ENCODE measurements at regions not wholly inside any gene's neighbourhood (a gene's known extent, or its start where the extent isn't known, plus 50 kb on each side); places are given as distances from the start of the nearest gene placed in this dataset.

- no peak overlapping the region for H3K9ac ChIP-seq
- peak; percentile 28 for DNase-seq
- no peaks in the 10 kb centered on the region for H3K79me2 ChIP-seq (ENCODE audit: insufficient read depth)
- H3K4me3 ChIP-seq = 0 out of 2 replicates have a peak overlapping the region, but pooled peaks have one; percentile 13
- no peaks in the 10 kb centered on the region for H3K27me3 ChIP-seq (replicated peaks; ENCODE audit: insufficient read depth)
- in situ Hi-C loops (cut with MboI) = no loop called here
- no peak for TF ChIP-seq EZH2 (IDR thresholded peaks at IDR 0.05; ENCODE audit: insufficient read depth, poor library complexity, severe bottlenecking)
- no peak for TF ChIP-seq EZH2phosphoT487 (IDR thresholded peaks at IDR 0.05; ENCODE audit: insufficient read depth, low read depth)
- no peaks in the 10 kb centered on the region for H3K36me3 ChIP-seq (ENCODE audit: low read depth)
- peak overlapping the region; percentile 38; the same call in 1 of the 2 replicates for H3K27ac ChIP-seq
- H3K4me2 ChIP-seq (ENCODE audit: unreplicated experiment) = no peak overlapping the region
- H3K9me3 ChIP-seq (ENCODE audit: low read depth) = no peaks in the 10 kb centered on the region
- no peaks in the 10 kb centered on the region for H4K20me1 ChIP-seq (ENCODE audit: insufficient read depth)
- peaks cover 15% of the 10 kb centered on the region for H3F3A ChIP-seq (ENCODE audit: insufficient read depth)
- H3K9me2 ChIP-seq (ENCODE audit: insufficient read depth) = no peaks in the 10 kb centered on the region
- peaks cover 43% of the 10 kb centered on the region for H3K4me1 ChIP-seq (ENCODE audit: insufficient read depth)
- H2AFZ ChIP-seq = peak overlapping the region; percentile 60; the same call in 1 of the 2 replicates
- 15 to 27% methylated on average over 5 of the region's 5 CpGs for WGBS, 2 experiments (ENCODE audit: low coverage in 1 of 2, low lambda C conversion rate in 2 of 2, missing lambda C conversion rate in 2 of 2)
Measured at GRCh38 chr7:79786187-79786586, 332.7 kb upstream of the MAGI2 start.

DNA sequence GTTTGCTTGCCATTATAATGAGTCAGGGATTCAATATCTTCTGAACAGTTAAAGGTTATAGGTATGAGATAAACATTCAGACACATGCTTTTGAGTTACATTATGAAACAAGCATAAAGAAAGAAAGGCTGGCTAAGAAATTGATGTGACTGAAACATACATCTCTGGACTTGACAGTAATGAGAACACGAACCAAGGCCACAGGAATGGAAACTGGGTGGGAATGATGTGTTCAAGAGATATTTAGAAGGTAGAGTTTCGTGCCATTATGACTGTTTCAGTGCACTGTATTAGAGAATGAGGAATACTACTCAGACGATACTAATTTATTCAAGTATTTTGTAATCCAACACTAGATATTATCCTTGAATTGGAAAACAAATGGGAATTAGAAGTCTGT lies 332.1 kb upstream of the MAGI2 start:
- Histone ChIP-seq H3K4me1 (ENCODE audit: insufficient read depth) (peaks cover 43% of the 10 kb centered on the region), H4K20me1 (ENCODE audit: insufficient read depth) (no peaks in the 10 kb centered on the region), H3K9me2 (ENCODE audit: insufficient read depth) (no peaks in the 10 kb centered on the region), H3K4me3 (0 out of 2 replicates have a peak overlapping the region, but pooled peaks have one; percentile 13), H3K36me3 (ENCODE audit: low read depth) (no peaks in the 10 kb centered on the region), H2AFZ (peak overlapping the region; percentile 60), H3F3A (ENCODE audit: insufficient read depth) (peaks cover 15% of the 10 kb centered on the region), H3K79me2 (ENCODE audit: insufficient read depth) (no peaks in the 10 kb centered on the region), H3K4me2 (ENCODE audit: unreplicated experiment) (peak overlapping the region; percentile 49), H3K9ac (no peak overlapping the region), H3K9me3 (ENCODE audit: low read depth) (no peaks in the 10 kb centered on the region), H3K27ac (peak overlapping the region; percentile 38; the same call in 1 of the 2 replicates), H3K27me3 (replicated peaks; ENCODE audit: insufficient read depth) (no peaks in the 10 kb centered on the region)
- DNase-seq = peak; percentile 66
- in situ Hi-C loops (cut with MboI) = no loop called here
- 10 to 13% methylated on average over 3 of the region's 3 CpGs for WGBS, 2 experiments (ENCODE audit: low coverage in 1 of 2, low lambda C conversion rate in 2 of 2, missing lambda C conversion rate in 2 of 2)
- no peak for TF ChIP-seq EZH2 (IDR thresholded peaks at IDR 0.05; ENCODE audit: insufficient read depth, poor library complexity, severe bottlenecking)
- no peak for TF ChIP-seq EZH2phosphoT487 (IDR thresholded peaks at IDR 0.05; ENCODE audit: insufficient read depth, low read depth)

DNA sequence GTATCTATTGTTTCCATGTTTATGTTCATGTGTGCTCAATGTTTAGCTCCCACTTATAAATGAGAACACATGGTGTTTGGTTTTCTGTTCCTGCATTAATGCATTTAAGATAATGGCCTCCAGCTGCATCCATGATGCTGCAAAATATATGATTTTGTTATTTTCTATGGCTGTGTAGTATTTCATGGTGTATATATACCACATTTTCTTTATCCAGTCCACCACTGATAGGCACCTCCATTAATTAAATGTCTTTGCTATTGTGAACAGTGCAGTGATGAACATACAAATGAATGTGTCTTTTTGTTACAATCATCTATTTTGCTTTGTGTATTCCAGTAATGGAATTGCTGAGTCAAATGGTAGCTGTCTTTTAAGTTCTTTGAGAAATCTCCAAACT lies 329.4 kb upstream of the MAGI2 start:
- Histone ChIP-seq H4K20me1 (ENCODE audit: insufficient read depth) (no peaks in the 10 kb centered on the region), H3K4me1 (ENCODE audit: insufficient read depth) (peaks cover 44% of the 10 kb centered on the region), H3K9ac (no peak overlapping the region), H3F3A (ENCODE audit: insufficient read depth) (peaks cover 32% of the 10 kb centered on the region), H3K27ac (no peak overlapping the region), H3K9me3 (ENCODE audit: low read depth) (no peaks in the 10 kb centered on the region), H3K79me2 (ENCODE audit: insufficient read depth) (no peaks in the 10 kb centered on the region), H3K4me2 (ENCODE audit: unreplicated experiment) (no peak overlapping the region), H3K27me3 (replicated peaks; ENCODE audit: insufficient read depth) (no peaks in the 10 kb centered on the region), H3K4me3 (no peak overlapping the region), H2AFZ (no peak overlapping the region), H3K9me2 (ENCODE audit: insufficient read depth) (no peaks in the 10 kb centered on the region), H3K36me3 (ENCODE audit: low read depth) (no peaks in the 10 kb centered on the region)
- no peak for DNase-seq
- TF ChIP-seq EZH2 (IDR thresholded peaks at IDR 0.05; ENCODE audit: insufficient read depth, poor library complexity, severe bottlenecking) (no peak), EZH2phosphoT487 (IDR thresholded peaks at IDR 0.05; ENCODE audit: insufficient read depth, low read depth) (no peak)
- in situ Hi-C loops (cut with MboI) = no loop called here

- no peak overlapping the region for H3K4me2 ChIP-seq (ENCODE audit: unreplicated experiment)
- peaks cover 34% of the 10 kb centered on the region for H3F3A ChIP-seq (ENCODE audit: insufficient read depth)
- H3K4me3 ChIP-seq = no peak overlapping the region
- H3K9ac ChIP-seq = no peak overlapping the region
- no peaks in the 10 kb centered on the region for H4K20me1 ChIP-seq (ENCODE audit: insufficient read depth)
- no peak overlapping the region for H2AFZ ChIP-seq
- no peaks in the 10 kb centered on the region for H3K36me3 ChIP-seq (ENCODE audit: low read depth)
- no peaks in the 10 kb centered on the region for H3K79me2 ChIP-seq (ENCODE audit: insufficient read depth)
- H3K27ac ChIP-seq = no peak overlapping the region
- H3K9me3 ChIP-seq (ENCODE audit: low read depth) = no peaks in the 10 kb centered on the region
- H3K9me2 ChIP-seq (ENCODE audit: insufficient read depth) = no peaks in the 10 kb centered on the region
- TF ChIP-seq EZH2 (IDR thresholded peaks at IDR 0.05; ENCODE audit: insufficient read depth, poor library complexity, severe bottlenecking) (no peak), EZH2phosphoT487 (IDR thresholded peaks at IDR 0.05; ENCODE audit: insufficient read depth, low read depth) (no peak)
- H3K27me3 ChIP-seq (replicated peaks; ENCODE audit: insufficient read depth) = no peaks in the 10 kb centered on the region
- H3K4me1 ChIP-seq (ENCODE audit: insufficient read depth) = peaks cover 40% of the 10 kb centered on the region
- 81 to 84% methylated on average over 3 of the region's 3 CpGs for WGBS, 2 experiments (ENCODE audit: low coverage in 1 of 2, low lambda C conversion rate in 2 of 2, missing lambda C conversion rate in 2 of 2)
- in situ Hi-C loops (cut with MboI) = no loop called here
- no peak for DNase-seq
Measured at GRCh38 chr7:79782256-79782655, 328.8 kb upstream of the MAGI2 start.

DNA sequence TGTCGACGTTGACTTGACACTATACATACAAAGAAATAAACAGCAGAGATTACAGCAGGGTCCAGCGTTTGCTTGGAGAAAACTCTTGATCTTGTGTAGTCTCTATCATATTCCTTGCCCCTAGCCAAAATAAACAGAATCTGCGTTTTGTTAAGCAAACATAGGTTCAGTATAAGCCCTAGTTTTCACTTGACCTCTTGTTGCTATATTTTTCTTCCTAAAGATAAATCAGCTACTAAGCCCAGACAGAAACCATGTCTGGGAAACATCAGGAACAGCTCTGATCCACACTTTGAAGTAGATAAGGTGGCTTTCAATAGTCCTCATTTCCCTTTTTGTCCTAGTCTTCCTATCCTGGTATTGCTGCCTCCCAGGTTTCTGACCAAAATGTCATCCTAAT lies 328.2 kb upstream of the MAGI2 start:
- no peak for DNase-seq
- Histone ChIP-seq H3K79me2 (ENCODE audit: insufficient read depth) (no peaks in the 10 kb centered on the region), H3K27me3 (replicated peaks; ENCODE audit: insufficient read depth) (no peaks in the 10 kb centered on the region), H3K4me1 (ENCODE audit: insufficient read depth) (peaks cover 36% of the 10 kb centered on the region), H3K9me3 (ENCODE audit: low read depth) (no peaks in the 10 kb centered on the region), H3K4me3 (no peak overlapping the region), H3K27ac (no peak overlapping the region), H3K9ac (no peak overlapping the region), H3K9me2 (ENCODE audit: insufficient read depth) (no peaks in the 10 kb centered on the region), H3K4me2 (ENCODE audit: unreplicated experiment) (no peak overlapping the region), H3F3A (ENCODE audit: insufficient read depth) (peaks cover 34% of the 10 kb centered on the region), H3K36me3 (ENCODE audit: low read depth) (no peaks in the 10 kb centered on the region), H2AFZ (no peak overlapping the region), H4K20me1 (ENCODE audit: insufficient read depth) (no peaks in the 10 kb centered on the region)
- in situ Hi-C loops (cut with MboI) = no loop called here
- WGBS, 2 experiments (ENCODE audit: low coverage in 1 of 2, low lambda C conversion rate in 2 of 2, missing lambda C conversion rate in 2 of 2) = 56 to 60% methylated on average over 4 of the region's 4 CpGs
- TF ChIP-seq EZH2 (IDR thresholded peaks at IDR 0.05; ENCODE audit: insufficient read depth, poor library complexity, severe bottlenecking) (no peak), EZH2phosphoT487 (IDR thresholded peaks at IDR 0.05; ENCODE audit: insufficient read depth, low read depth) (no peak)

Data from GM23248 (cell line).